GM23338 (cell line): ENCODE measurements at regions not wholly inside any gene's neighbourhood (a gene's known extent, or its start where the extent isn't known, plus 50 kb on each side); places are given as distances from the start of the nearest gene placed in this dataset.

Source experiments
- ATAC-seq: fragments of 200-7000 bp; cut with Tn5 transposase; 3 replicates; pipeline ENCODE4 v1.9.1; 2020
- DNase-seq: peaks from one replicate; pipeline ENCODE4 v3.0.0-alpha.2; 2015; ENCODE audit warnings: low spot score
- H2AFZ ChIP-seq: fragments of 200-600 bp; sonication (generic); 2 replicates; pipeline ENCODE4 v1.8.0; 2016; ENCODE audit warnings: antibody characterized with exemption, mild to moderate bottlenecking, moderate library complexity
- H3F3A ChIP-seq: fragments of 200-600 bp; sonication (generic); replicated peaks from 2 replicates; pipeline ENCODE4 v1.8.0; 2017; ENCODE audit warnings: antibody characterized with exemption, mixed run types, low read depth
- H3K27ac ChIP-seq: fragments of 200-600 bp; sonication (generic); 2 replicates; pipeline ENCODE4 v1.6.1; 2016; ENCODE audit warnings: low read depth
- H3K27me3 ChIP-seq: fragments of 200-600 bp; sonication (generic); 2 replicates; pipeline ENCODE4 v1.8.0; 2016; ENCODE audit warnings: mild to moderate bottlenecking, mixed run types, moderate library complexity; ENCODE audit not compliant: insufficient read depth
- H3K36me3 ChIP-seq: fragments of 200-600 bp; sonication (generic); 2 replicates; pipeline ENCODE4 v1.8.0; 2016; ENCODE audit warnings: mild to moderate bottlenecking; ENCODE audit not compliant: insufficient read depth
- H3K4me1 ChIP-seq: fragments of 200-600 bp; sonication (generic); 2 replicates; pipeline ENCODE4 v1.8.0; 2016; ENCODE audit warnings: mild to moderate bottlenecking, moderate library complexity; ENCODE audit not compliant: insufficient read depth
- H3K4me2 ChIP-seq: fragments of 200-600 bp; sonication (generic); 2 replicates; pipeline ENCODE4 v1.7.1; 2017; ENCODE audit warnings: mixed run types
- H3K4me3 ChIP-seq: fragments of 200-600 bp; sonication (generic); 2 replicates; pipeline ENCODE4 v1.6.1; 2016; ENCODE audit warnings: mixed run types
- H3K79me2 ChIP-seq: fragments of 200-600 bp; sonication (generic); replicated peaks from 2 replicates; pipeline ENCODE4 v1.8.0; 2017; ENCODE audit warnings: mild to moderate bottlenecking; ENCODE audit not compliant: insufficient read depth
- H3K9me2 ChIP-seq: fragments of 200-600 bp; sonication (generic); 2 replicates; pipeline ENCODE4 v1.8.0; 2017; ENCODE audit not compliant: insufficient read depth
- H4K20me1 ChIP-seq: fragments of 200-600 bp; sonication (generic); replicated peaks from 2 replicates; pipeline ENCODE4 v1.8.0; 2017; ENCODE audit warnings: mild to moderate bottlenecking; ENCODE audit not compliant: insufficient read depth
- H3K27ac Mint-ChIP-seq: 2 replicates; pipeline ENCODE4 v1.8.0; 2020; ENCODE audit warnings: inconsistent platforms, mild to moderate bottlenecking, moderate library complexity, mixed read lengths
- H3K27me3 Mint-ChIP-seq: 3 replicates; pipeline ENCODE4 v1.8.0; 2022; ENCODE audit warnings: low read depth, mild to moderate bottlenecking, moderate library complexity, mixed read lengths, inconsistent platforms; ENCODE audit not compliant: insufficient read depth, poor library complexity
- H3K36me3 Mint-ChIP-seq: 3 replicates; pipeline ENCODE4 v1.8.0; 2021; ENCODE audit warnings: low read depth, mild to moderate bottlenecking, inconsistent platforms, moderate library complexity, mixed read lengths
- H3K4me1 Mint-ChIP-seq: 3 replicates; pipeline ENCODE4 v1.8.0; 2020; ENCODE audit warnings: mild to moderate bottlenecking, inconsistent platforms, mixed read lengths
- H3K4me3 Mint-ChIP-seq: 3 replicates; pipeline ENCODE4 v1.8.0; 2021; ENCODE audit warnings: moderate library complexity, mild to moderate bottlenecking, inconsistent platforms, mixed read lengths
- H3K9me3 Mint-ChIP-seq: 3 replicates; pipeline ENCODE4 v1.8.0; 2020; ENCODE audit warnings: moderate library complexity, mild to moderate bottlenecking, inconsistent platforms, mixed read lengths
- CREB1 ChIP-seq: fragments of 250-450 bp; sonication (Bioruptor Pico); IDR thresholded peaks from 2 replicates; pipeline ENCODE4 v1.5.0; 2020; ENCODE audit warnings: low read depth, mild to moderate bottlenecking, moderate library complexity
- EZH2phosphoT487 ChIP-seq: fragments of 200-600 bp; sonication (generic); IDR thresholded peaks from one replicate; pipeline ENCODE4 v1.8.1; 2018; ENCODE audit warnings: antibody characterized with exemption; ENCODE audit not compliant: unreplicated experiment
- POLR2AphosphoS5 ChIP-seq: IDR thresholded peaks from 2 replicates; pipeline ENCODE4 v1.6.1; 2016; ENCODE audit warnings: antibody characterized with exemption, low read depth
- ZNF114 ChIP-seq: fragments of 250-450 bp; sonication (Bioruptor Pico); IDR thresholded peaks from 2 replicates; pipeline ENCODE4 v1.5.0; 2020; ENCODE audit warnings: mild to moderate bottlenecking, moderate library complexity
- TF ChIP-seq, protein P1 (sequence below): IDR thresholded peaks from one replicate; pipeline ENCODE4 v1.6.1; 2018; ENCODE audit warnings: antibody characterized with exemption; ENCODE audit not compliant: unreplicated experiment
- TF ChIP-seq, protein P2 (sequence below): IDR thresholded peaks from 2 replicates; pipeline ENCODE4 v1.6.1; 2016; ENCODE audit warnings: antibody characterized with exemption

DNA sequence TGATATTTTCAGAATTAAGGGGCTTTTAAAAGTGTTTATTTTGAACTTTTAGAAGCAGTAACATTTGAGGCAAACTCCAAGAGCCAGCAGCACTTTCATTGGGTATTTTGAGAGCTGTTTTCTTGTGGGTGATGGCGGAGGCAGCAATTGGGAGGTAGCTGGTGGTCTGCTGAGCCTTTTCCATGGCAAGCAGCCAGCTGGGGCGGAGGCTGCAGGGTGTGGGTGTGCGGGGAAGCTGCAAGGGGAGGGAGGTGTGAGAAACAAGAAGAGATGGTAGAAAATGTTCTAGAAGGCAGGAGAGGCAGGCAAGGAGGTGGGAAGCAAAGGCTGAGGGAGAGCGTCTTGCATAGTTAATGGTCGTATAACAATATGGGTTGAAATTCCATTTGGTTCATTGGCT is 223.4 kb upstream of the HTR2A start (continued):
- TF ChIP-seq, protein P1, sequence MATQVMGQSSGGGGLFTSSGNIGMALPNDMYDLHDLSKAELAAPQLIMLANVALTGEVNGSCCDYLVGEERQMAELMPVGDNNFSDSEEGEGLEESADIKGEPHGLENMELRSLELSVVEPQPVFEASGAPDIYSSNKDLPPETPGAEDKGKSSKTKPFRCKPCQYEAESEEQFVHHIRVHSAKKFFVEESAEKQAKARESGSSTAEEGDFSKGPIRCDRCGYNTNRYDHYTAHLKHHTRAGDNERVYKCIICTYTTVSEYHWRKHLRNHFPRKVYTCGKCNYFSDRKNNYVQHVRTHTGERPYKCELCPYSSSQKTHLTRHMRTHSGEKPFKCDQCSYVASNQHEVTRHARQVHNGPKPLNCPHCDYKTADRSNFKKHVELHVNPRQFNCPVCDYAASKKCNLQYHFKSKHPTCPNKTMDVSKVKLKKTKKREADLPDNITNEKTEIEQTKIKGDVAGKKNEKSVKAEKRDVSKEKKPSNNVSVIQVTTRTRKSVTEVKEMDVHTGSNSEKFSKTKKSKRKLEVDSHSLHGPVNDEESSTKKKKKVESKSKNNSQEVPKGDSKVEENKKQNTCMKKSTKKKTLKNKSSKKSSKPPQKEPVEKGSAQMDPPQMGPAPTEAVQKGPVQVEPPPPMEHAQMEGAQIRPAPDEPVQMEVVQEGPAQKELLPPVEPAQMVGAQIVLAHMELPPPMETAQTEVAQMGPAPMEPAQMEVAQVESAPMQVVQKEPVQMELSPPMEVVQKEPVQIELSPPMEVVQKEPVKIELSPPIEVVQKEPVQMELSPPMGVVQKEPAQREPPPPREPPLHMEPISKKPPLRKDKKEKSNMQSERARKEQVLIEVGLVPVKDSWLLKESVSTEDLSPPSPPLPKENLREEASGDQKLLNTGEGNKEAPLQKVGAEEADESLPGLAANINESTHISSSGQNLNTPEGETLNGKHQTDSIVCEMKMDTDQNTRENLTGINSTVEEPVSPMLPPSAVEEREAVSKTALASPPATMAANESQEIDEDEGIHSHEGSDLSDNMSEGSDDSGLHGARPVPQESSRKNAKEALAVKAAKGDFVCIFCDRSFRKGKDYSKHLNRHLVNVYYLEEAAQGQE, result no peak
- TF ChIP-seq EZH2phosphoT487 (no peak), ZNF114 (CRISPR knock-in tag) (no peak), POLR2AphosphoS5 (no peak)
- TF ChIP-seq, protein P2, sequence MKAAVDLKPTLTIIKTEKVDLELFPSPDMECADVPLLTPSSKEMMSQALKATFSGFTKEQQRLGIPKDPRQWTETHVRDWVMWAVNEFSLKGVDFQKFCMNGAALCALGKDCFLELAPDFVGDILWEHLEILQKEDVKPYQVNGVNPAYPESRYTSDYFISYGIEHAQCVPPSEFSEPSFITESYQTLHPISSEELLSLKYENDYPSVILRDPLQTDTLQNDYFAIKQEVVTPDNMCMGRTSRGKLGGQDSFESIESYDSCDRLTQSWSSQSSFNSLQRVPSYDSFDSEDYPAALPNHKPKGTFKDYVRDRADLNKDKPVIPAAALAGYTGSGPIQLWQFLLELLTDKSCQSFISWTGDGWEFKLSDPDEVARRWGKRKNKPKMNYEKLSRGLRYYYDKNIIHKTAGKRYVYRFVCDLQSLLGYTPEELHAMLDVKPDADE, result no peak

DNA sequence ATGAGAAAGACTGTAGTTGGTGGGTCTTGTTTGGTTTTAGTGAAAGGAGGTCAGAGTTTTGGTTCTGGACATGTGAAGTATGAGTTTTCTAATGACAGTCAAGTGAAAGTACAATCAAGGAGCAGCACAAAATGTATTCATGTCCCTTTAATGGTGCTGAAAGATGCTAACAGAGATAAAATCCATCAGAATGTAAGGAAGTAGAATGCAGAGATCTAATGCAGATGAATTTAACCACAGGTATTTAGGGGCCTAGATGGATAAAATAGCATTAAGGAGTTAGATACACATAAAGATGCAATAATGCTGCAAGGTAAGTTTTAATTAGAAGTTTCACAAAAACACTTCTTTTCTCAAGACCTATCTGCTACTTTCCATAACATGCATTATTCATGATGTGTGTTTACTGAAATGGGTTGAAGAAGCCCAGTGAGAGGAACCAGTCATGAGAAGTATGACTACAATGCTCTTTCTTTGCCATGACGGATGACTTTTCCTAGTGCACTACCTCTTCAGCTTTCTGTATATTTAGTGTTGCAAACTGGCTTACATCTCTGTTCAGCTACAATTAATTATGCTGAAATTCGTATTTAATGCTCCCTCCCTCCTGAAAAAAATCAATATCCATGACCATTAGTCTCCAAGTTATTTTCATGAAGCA is 222.9 kb upstream of the HTR2A start:
- peaks cover 2% of the 10 kb centered on the region for H3K27me3 Mint-ChIP-seq

More for the DNA sequence above, 222.9 kb upstream of the HTR2A start:
- no peaks in the 10 kb centered on the region for H3K36me3 Mint-ChIP-seq
- H3K27ac ChIP-seq, result no peak overlapping the region
- H3K27ac Mint-ChIP-seq, result no peak overlapping the region
- no peak overlapping the region for H3K4me3 Mint-ChIP-seq
- ATAC-seq, result no peak
- no peak overlapping the region for H3K4me3 ChIP-seq
- H3K9me3 Mint-ChIP-seq, result peaks cover 2% of the 10 kb centered on the region; the same call in 1 of the 3 replicates
- no peaks in the 10 kb centered on the region for H3F3A ChIP-seq
- no peaks in the 10 kb centered on the region for H3K36me3 ChIP-seq
- peak overlapping the region; percentile 30; the same call in 1 of the 2 replicates for H3K4me2 ChIP-seq
- H3K27me3 ChIP-seq, result no peaks in the 10 kb centered on the region
- no peaks in the 10 kb centered on the region for H4K20me1 ChIP-seq
- no peak for TF ChIP-seq CREB1 (CRISPR knock-in tag)
- TF ChIP-seq, protein P1, result no peak
- H3K79me2 ChIP-seq, result no peaks in the 10 kb centered on the region
- peaks cover 19% of the 10 kb centered on the region for H3K4me1 ChIP-seq
- no peaks in the 10 kb centered on the region for H3K9me2 ChIP-seq
- peak overlapping the region; percentile 81; the same call in 1 of the 2 replicates for H2AFZ ChIP-seq
- peaks cover 31% of the 10 kb centered on the region for H3K4me1 Mint-ChIP-seq
- no peak for DNase-seq
